ENCODE measurements at regions not wholly inside any gene's neighbourhood (a gene's known extent, or its start where the extent isn't known, plus 50 kb on each side); places are given as distances from the start of the nearest gene placed in this dataset.
A peak's percentile ranks its signal among the peaks of the same experiment; 100 is the strongest.

- no peak for DNase-seq (ENCODE audit: extremely low spot score)
- Histone ChIP-seq H3K4me1 (ENCODE audit: insufficient read depth) (no peaks in the 10 kb centered on the region), H3K27ac (ENCODE audit: low read depth) (no peak overlapping the region), H3K4me3 (ENCODE audit: low read depth, low read length) (no peak overlapping the region), H3K36me3 (ENCODE audit: insufficient read depth) (no peaks in the 10 kb centered on the region)
- WGBS = 35% methylated on average over 2 of the region's 2 CpGs
These were observed 745.1 kb upstream of the MARCKS start for GRCh38 chr6:113112086-113112485.

- H3K4me1 ChIP-seq (ENCODE audit: insufficient read depth) = no peaks in the 10 kb centered on the region
These were observed 741.9 kb upstream of the MARCKS start for GRCh38 chr6:113115196-113115595.

GRCh38 chr6:113120224-113120581 is 736.9 kb upstream of the MARCKS start:
- no peak for DNase-seq (ENCODE audit: extremely low spot score)

More at GRCh38 chr6:113115196-113115595, 741.9 kb upstream of the MARCKS start:
- Histone ChIP-seq H3K36me3 (ENCODE audit: insufficient read depth) (no peaks in the 10 kb centered on the region), H3K27ac (ENCODE audit: low read depth) (no peak overlapping the region), H3K4me3 (ENCODE audit: low read depth, low read length) (no peak overlapping the region)
- no peak for DNase-seq (ENCODE audit: extremely low spot score)
- 95% methylated on average over 1 of the region's 1 CpG for WGBS

GRCh38 chr6:113120582-113121285 is 736.4 kb upstream of the MARCKS start:
- H3K4me1 ChIP-seq (ENCODE audit: insufficient read depth) = no peaks in the 10 kb centered on the region
- H3K4me3 ChIP-seq (ENCODE audit: low read depth, low read length) = no peak overlapping the region
- no peak for DNase-seq (ENCODE audit: extremely low spot score)
- 28% methylated on average over 7 of the region's 7 CpGs for WGBS
- H3K27ac ChIP-seq (ENCODE audit: low read depth) = no peak overlapping the region
- no peaks in the 10 kb centered on the region for H3K36me3 ChIP-seq (ENCODE audit: insufficient read depth)

More at GRCh38 chr6:113120224-113120581, 736.9 kb upstream of the MARCKS start:
- H3K36me3 ChIP-seq (ENCODE audit: insufficient read depth) = no peaks in the 10 kb centered on the region
- no peak overlapping the region for H3K4me3 ChIP-seq (ENCODE audit: low read depth, low read length)
- H3K4me1 ChIP-seq (ENCODE audit: insufficient read depth) = no peaks in the 10 kb centered on the region
- no peak overlapping the region for H3K27ac ChIP-seq (ENCODE audit: low read depth)
- WGBS = 77% methylated on average over 2 of the region's 2 CpGs

GRCh38 chr6:113121571-113121970 is 735.6 kb upstream of the MARCKS start:
- Histone ChIP-seq H3K4me3 (ENCODE audit: low read depth, low read length) (no peak overlapping the region), H3K4me1 (ENCODE audit: insufficient read depth) (no peaks in the 10 kb centered on the region), H3K27ac (ENCODE audit: low read depth) (no peak overlapping the region), H3K36me3 (ENCODE audit: insufficient read depth) (no peaks in the 10 kb centered on the region)
- DNase-seq (ENCODE audit: extremely low spot score) = no peak
- WGBS = 76% methylated on average over 2 of the region's 2 CpGs

GRCh38 chr6:113122060-113122459 is 735.1 kb upstream of the MARCKS start:
- H3K4me3 ChIP-seq (ENCODE audit: low read depth, low read length) = no peak overlapping the region
- DNase-seq (ENCODE audit: extremely low spot score) = no peak
- H3K27ac ChIP-seq (ENCODE audit: low read depth) = no peak overlapping the region
- H3K4me1 ChIP-seq (ENCODE audit: insufficient read depth) = no peaks in the 10 kb centered on the region
- no peaks in the 10 kb centered on the region for H3K36me3 ChIP-seq (ENCODE audit: insufficient read depth)
- WGBS = 81% methylated on average over 1 of the region's 1 CpG

- DNase-seq (ENCODE audit: extremely low spot score) = no peak
- no peaks in the 10 kb centered on the region for H3K36me3 ChIP-seq (ENCODE audit: insufficient read depth)
- WGBS = 83% methylated on average over 2 of the region's 2 CpGs
- H3K27ac ChIP-seq (ENCODE audit: low read depth) = no peak overlapping the region
- no peak overlapping the region for H3K4me3 ChIP-seq (ENCODE audit: low read depth, low read length)
- H3K4me1 ChIP-seq (ENCODE audit: insufficient read depth) = no peaks in the 10 kb centered on the region
These were observed 731.5 kb upstream of the MARCKS start for GRCh38 chr6:113125626-113126025.

GRCh38 chr6:113127786-113128419 is 729.2 kb upstream of the MARCKS start:
- Histone ChIP-seq H3K27ac (ENCODE audit: low read depth) (no peak overlapping the region), H3K36me3 (ENCODE audit: insufficient read depth) (no peaks in the 10 kb centered on the region), H3K4me1 (ENCODE audit: insufficient read depth) (no peaks in the 10 kb centered on the region), H3K4me3 (ENCODE audit: low read depth, low read length) (no peak overlapping the region)
- no peak for DNase-seq (ENCODE audit: extremely low spot score)
- 97% methylated on average over 5 of the region's 5 CpGs for WGBS

- H3K36me3 ChIP-seq (ENCODE audit: insufficient read depth) = no peaks in the 10 kb centered on the region
- no peaks in the 10 kb centered on the region for H3K4me1 ChIP-seq (ENCODE audit: insufficient read depth)
- 82% methylated on average over 3 of the region's 3 CpGs for WGBS
- H3K27ac ChIP-seq (ENCODE audit: low read depth) = no peak overlapping the region
- H3K4me3 ChIP-seq (ENCODE audit: low read depth, low read length) = no peak overlapping the region
- DNase-seq (ENCODE audit: extremely low spot score) = no peak
These were observed 728.5 kb upstream of the MARCKS start for GRCh38 chr6:113128661-113129060.

- DNase-seq (ENCODE audit: extremely low spot score) = no peak
- Histone ChIP-seq H3K4me3 (ENCODE audit: low read depth, low read length) (no peak overlapping the region), H3K36me3 (ENCODE audit: insufficient read depth) (no peaks in the 10 kb centered on the region), H3K4me1 (ENCODE audit: insufficient read depth) (no peaks in the 10 kb centered on the region), H3K27ac (ENCODE audit: low read depth) (no peak overlapping the region)
- 59% methylated on average over 2 of the region's 2 CpGs for WGBS
These were observed 727.2 kb upstream of the MARCKS start for GRCh38 chr6:113129991-113130390.

- no peaks in the 10 kb centered on the region for H3K36me3 ChIP-seq (ENCODE audit: insufficient read depth)
- H3K4me1 ChIP-seq (ENCODE audit: insufficient read depth) = no peaks in the 10 kb centered on the region
- WGBS = 33% methylated on average over 7 of the region's 7 CpGs
- no peak overlapping the region for H3K4me3 ChIP-seq (ENCODE audit: low read depth, low read length)
- peak; percentile 62 for DNase-seq (ENCODE audit: extremely low spot score)
- H3K27ac ChIP-seq (ENCODE audit: low read depth) = no peak overlapping the region
These were observed 719.7 kb upstream of the MARCKS start for GRCh38 chr6:113137426-113137825.

- H3K27ac ChIP-seq (ENCODE audit: low read depth) = no peak overlapping the region
- DNase-seq (ENCODE audit: extremely low spot score) = no peak
- no peaks in the 10 kb centered on the region for H3K4me1 ChIP-seq (ENCODE audit: insufficient read depth)
- no peaks in the 10 kb centered on the region for H3K36me3 ChIP-seq (ENCODE audit: insufficient read depth)
- WGBS = 65% methylated on average over 2 of the region's 2 CpGs
- H3K4me3 ChIP-seq (ENCODE audit: low read depth, low read length) = no peak overlapping the region
These were observed 716.4 kb upstream of the MARCKS start for GRCh38 chr6:113140721-113141120.

GRCh38 chr6:113141901-113142300 is 715.2 kb upstream of the MARCKS start:
- Histone ChIP-seq H3K36me3 (ENCODE audit: insufficient read depth) (no peaks in the 10 kb centered on the region), H3K4me3 (ENCODE audit: low read depth, low read length) (no peak overlapping the region), H3K27ac (ENCODE audit: low read depth) (no peak overlapping the region), H3K4me1 (ENCODE audit: insufficient read depth) (no peaks in the 10 kb centered on the region)
- no peak for DNase-seq (ENCODE audit: extremely low spot score)
- WGBS = 71% methylated on average over 2 of the region's 2 CpGs

- DNase-seq (ENCODE audit: extremely low spot score) = no peak
- H3K4me3 ChIP-seq (ENCODE audit: low read depth, low read length) = no peak overlapping the region
- H3K27ac ChIP-seq (ENCODE audit: low read depth) = no peak overlapping the region
- H3K4me1 ChIP-seq (ENCODE audit: insufficient read depth) = no peaks in the 10 kb centered on the region
- H3K36me3 ChIP-seq (ENCODE audit: insufficient read depth) = no peaks in the 10 kb centered on the region
- WGBS = 91% methylated on average over 5 of the region's 5 CpGs
These were observed 714.4 kb upstream of the MARCKS start for GRCh38 chr6:113142671-113143174.
